HG03432 (cell line): ENCODE measurements at regions not wholly inside any gene's neighbourhood (a gene's known extent, or its start where the extent isn't known, plus 50 kb on each side); places are given as distances from the start of the nearest gene placed in this dataset.

Experiments used
- ATAC-seq: cut with Tn5 transposase; IDR thresholded peaks from one replicate; pipeline ENCODE4 v1.9.1; 2021; ENCODE audit warnings: mild to moderate bottlenecking, moderate library complexity; ENCODE audit not compliant: unreplicated experiment

DNA sequence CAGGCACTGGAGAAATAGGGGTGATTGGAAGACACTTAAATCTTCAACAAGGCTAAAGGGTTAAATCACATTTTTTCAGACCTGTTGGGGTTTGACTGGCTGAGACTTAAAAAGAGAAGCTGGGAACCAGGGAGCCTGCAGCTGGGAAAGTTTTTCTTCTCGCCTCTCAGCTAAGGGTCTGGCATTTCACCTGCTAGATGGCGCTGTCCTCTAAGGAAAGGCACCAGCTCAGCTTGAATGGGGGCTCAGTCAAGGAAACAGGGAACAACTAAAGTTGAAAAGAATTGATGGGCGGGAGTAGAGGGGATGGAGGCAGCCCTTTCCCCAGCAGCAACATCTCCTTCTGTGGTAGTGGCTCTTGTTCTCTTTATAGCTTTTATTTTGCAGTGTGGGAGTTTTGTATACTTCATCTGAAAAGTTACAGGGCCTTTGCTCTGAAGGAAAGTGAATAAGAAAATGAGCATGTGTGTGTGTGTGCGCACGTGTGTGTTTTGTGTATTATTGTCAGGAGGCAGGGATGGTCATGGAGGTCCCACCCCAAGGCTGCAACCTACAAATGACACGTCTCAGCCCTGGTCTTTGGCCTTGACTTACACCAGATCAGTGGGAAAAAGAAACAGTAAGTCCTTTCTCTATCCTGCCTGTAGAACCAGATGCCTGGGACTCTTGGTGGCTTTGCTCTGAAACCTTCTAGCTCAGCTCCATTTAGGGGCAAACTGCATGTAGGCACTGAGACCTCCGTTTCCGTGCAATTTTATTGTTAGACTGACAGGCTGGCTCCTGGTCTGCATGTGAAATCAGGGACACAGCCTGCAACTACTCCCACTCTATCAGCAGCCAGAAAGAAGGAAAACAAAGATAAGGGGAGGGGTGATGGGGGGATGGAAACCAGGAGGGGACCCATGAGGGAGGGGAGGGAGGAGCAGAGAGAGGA lies 316.2 kb upstream of the CLINT1 start:
- ATAC-seq: peak; percentile 60

DNA sequence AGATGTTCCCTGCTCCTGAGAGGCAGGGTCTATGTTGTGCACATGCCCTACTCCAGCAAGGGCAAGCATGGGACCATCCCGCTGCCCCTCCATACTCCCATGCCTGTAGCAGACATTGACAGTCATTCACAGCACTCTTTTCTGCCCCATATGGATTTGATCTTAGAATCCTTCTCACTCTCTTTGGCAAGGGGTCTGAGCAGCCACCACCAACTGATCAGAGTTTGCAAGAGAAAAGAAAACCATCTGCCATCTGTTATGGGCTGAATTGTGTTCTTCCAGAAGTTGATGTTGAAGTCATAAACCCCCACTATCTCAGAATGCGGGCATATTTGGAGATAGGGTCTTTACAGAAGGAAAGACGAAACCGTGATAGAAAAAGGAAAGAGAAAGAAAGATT lies 315.1 kb upstream of the CLINT1 start:
- no peak for ATAC-seq

DNA sequence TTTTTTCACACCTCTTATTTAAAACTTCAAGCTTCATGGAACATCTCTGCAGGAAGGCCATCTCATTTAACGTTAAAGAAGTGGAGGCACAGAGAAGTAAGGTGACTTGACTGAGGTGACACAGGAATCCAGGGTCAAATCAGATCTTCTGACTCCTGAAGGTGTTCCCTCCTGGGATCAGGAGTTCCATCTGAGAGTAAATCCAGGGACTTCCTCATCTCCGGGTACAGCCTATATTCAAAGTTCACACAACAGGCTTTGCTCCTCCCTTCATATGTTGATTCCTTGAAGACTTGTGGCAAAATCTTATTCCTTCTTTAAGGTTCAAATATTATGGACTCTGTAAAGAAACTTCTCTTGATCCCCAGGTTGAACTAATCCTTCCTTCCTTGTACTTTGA lies 313.1 kb upstream of the CLINT1 start:
- ATAC-seq: no peak

DNA sequence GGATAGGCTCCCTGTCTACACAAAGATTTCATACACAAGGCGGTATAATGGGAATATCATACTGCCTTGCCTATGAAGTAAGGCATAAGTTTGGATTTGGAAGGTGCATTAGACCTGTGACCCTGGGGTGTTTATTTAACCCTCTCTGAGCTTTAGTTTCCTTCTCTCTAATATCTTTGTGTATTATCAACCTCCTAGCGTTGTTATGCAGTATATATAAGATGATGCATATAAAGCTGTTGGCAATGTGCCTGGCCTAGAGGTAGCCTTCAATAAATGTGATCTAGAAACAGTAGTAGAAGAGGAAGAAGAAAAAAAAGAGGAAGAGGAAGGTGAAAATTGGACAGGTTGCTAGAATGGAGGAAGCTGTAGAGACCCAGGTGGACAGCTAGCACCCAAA lies 311.6 kb upstream of the CLINT1 start:
- no peak for ATAC-seq

DNA sequence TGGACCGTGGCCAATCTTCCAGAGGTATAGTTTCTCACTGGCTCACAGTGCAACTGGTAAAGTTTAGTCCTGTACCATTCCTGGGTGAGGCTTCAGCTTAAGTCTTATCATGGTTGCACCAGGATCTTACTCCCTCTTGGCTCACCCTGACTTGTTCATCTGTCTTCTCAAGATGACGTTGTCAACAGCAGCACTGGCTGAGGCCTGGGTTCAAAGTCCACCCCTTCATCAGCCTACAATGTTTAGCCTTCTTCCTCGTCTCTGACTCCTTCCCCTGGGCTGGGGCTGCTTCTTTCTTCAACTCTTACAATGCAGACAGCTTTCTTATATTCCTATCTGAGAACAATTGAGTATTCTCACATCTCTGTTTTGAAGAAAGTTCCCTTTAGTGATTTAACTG lies 311.1 kb upstream of the CLINT1 start:
- ATAC-seq: no peak

DNA sequence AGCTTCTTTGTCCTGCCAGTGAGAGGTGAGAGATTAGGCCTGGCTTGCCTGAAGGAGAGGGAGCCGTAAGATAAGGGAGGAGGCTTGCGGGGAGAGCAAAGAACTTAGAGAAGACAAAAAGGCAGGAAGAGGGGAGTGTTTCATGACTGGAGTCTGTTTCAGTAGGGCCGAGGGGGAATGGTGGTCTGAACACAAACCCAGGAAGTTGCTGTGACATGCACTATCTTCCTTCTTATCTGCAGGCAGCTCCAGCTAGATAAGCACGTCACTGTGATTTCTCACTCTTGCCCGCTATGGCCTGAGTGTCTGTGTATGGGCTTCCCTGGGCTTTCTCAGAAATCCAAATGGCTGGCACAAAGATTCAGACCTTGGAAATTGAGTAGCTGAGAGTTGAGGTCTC lies 307.5 kb upstream of the CLINT1 start:
- ATAC-seq: no peak

DNA sequence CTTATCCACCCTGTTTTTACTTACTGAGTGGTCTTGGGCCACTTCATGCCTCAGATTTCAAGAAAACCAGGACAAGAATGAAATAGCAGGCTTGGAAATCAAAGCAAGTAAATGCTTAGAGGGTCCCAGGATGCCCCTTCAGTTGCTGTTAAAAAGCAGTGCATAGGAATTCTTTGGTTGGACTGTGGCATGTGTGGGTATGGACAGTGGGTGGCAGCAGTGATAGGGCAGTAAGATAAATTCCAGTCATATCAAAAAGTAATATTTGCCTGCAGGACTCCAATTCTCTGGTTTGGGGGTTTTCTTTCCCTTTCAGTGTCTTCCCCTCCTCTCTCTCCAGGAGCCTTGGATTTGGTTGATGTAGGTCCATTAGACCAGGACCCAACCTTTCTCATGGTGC lies 306.7 kb upstream of the CLINT1 start:
- no peak for ATAC-seq

DNA sequence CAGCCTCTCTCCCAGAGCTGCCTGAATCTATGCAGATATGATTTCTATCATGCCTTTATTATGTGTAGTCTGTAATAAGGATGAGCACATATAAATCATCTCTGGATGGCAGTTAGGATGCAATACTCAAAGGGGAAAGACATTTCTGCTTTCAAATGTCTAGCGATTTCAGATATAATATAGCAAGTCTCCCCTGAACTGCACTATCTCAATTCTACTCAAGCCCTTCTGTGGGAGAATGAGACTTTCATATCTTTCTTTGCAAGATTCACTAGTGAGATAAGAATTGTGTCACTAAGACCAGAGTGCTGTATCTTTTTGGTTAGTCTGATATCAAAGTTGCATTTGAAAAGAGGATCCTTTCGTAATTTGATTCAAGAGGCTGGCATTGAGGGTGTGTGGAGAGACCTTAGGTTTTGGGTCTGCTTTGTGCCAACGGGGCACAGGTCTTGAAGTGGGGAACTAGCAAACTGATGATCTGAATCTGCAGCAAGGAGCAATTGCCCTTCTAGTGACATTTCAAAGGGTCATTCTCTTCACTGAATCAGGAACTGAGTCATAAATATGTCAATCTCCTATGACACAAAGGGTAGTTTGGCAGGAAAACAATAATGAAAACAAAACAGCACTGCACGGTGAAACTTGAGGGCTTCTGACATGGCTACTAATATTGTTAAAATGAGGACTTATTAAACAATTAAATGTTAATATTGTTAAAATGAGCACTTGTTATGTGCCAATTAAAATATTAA lies 305.5 kb upstream of the CLINT1 start:
- no peak for ATAC-seq

DNA sequence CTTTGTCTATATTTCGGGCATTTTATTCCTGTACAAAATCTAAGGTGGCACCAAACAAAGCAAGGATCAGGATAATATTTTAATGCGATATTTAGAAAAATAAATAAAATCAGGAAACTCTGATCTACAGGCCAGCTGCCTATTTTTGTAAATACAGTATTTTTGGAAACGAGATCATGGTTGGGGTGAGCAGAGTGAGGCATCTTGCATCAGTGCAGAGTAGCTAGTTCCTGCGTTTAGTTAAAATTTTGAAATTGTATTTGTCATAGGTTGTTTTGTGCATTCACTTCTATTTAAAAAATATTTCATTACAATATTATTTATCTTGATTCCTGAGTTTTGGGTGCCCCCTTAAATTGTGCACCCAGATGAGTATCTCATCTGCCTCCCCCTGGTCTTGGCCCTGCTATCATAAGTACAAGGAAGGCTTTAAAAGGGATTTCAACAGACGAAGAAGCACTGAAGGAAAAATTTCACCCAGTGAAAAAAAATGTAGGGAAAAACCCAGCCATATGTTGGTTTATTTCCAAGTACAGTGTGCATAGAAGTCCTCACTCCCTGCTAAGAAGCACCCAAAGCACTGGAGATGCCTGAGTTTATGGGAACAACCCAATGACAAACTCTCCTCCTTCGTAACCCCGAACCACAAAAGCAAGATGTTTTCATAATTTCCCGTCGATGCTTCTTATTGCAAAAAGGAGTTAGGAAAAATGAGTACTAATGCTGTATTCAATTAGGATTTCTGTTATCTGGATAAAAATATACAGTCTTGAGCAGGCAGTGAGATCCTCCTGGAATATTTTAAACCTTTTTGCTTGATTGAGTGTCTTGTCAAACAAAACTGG lies 304.7 kb upstream of the CLINT1 start:
- no peak for ATAC-seq

DNA sequence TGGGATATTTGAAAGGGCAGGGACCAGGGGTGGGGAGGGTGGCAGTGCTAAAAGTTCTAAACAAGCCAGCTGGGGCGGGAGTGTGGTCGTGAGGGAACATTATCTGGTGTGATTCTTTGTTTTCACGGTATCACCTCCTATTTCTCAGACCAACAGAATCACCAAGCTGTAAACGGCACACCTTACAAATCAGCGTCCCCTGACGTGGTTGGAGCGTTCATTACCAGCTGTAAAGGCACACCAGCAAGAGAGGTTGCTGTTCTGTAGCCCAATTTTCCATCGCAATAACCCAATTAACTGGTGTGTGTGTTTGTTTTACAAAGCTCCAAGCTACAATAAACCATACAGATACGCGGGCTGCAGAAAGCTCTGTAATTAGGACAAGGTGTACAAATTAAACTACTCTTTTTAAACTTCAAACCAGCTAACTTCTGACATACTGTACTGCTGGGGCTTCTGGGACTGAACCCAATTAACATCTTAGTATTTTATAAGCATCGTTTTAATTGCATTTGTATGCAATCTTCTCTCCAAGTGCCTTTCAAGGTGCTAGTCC lies 303.6 kb upstream of the CLINT1 start:
- no peak for ATAC-seq

DNA sequence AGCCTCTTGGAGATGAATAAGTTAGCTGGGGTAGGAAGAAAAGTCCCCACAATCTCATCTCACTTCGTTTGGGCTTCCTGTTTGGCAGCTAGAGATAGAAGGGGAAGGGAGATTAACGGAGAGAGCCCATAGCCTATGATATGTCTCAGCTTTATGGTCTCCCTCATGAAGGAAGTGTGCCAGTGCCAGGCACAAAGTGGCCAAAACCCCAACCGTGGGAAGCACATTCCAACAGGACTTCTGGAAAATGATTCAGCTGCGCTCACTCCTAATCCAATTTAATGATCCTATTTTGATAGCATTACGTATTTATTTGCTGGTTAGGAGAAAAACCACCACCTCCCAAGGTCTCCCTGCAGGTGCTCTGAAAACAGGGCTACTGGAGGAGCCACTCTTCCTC lies 303.1 kb upstream of the CLINT1 start:
- no peak for ATAC-seq

DNA sequence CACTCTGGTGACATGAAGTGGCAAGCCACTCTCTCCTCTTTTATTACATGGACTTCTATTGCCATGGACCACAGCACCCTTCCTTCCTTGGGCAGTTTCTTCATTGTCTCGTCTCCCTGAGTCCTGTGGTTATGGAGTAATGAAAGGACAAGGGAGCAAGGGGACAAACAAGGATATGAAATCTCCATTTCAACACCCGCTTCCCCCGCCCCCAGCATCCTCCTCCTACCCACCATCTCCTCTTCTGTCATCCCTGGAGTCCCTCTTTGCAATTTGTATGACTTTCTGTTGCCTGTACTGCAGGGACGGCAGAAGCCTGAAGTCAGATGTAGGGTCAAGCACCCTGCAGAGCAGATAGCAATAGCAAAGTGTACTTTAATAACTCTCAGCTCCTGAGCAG lies 300.7 kb upstream of the CLINT1 start:
- no peak for ATAC-seq

DNA sequence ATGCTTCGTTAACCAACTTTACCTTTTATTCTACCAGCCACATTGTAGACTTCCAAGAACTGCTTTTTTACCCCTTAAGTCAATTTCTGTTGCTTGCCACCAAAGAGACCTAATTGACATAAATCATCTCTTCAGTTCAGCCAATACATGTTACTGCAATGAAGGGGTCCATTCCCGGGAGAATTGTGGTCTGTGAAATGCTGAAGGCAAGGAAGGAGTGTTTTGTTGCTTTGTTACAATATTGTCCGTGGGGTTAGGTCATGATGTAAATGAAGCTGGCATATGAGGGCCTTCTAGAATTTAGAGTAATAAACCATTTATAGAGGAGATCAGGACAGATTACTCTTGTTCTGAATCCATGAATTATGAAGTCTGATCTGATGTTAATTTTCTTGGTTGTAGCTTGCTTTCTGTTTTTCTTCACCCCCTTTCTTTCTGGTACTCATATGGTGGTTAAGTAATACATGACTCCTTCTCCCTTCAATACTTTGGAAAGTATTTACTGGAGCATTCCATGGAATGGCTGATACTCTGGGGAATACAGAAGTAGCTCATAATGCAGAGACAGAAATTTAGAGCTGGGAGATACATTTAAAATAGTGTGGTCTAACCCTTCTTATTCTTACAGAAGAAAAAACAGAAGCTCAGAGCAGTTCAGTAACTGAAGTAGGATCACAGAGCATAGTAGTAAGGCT lies 297.0 kb upstream of the CLINT1 start:
- no peak for ATAC-seq

DNA sequence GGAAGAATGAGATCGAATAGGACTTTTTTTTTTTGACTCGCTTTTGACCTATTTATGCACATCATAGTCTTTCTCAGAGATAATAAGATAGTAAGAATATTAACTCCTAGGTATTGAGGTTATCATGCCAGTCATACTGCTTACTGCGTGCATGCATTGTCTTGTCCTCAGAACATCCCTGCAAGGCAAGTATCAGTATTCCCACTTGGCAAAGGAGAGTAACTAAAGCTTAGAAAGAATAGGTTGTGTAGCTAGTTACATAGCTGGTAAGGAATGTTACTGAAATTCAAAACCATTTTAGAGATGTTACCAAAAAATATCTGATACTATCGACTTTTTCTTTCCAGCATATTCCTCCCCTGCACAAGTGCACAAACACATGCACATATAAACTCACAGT lies 296.1 kb upstream of the CLINT1 start:
- no peak for ATAC-seq

DNA sequence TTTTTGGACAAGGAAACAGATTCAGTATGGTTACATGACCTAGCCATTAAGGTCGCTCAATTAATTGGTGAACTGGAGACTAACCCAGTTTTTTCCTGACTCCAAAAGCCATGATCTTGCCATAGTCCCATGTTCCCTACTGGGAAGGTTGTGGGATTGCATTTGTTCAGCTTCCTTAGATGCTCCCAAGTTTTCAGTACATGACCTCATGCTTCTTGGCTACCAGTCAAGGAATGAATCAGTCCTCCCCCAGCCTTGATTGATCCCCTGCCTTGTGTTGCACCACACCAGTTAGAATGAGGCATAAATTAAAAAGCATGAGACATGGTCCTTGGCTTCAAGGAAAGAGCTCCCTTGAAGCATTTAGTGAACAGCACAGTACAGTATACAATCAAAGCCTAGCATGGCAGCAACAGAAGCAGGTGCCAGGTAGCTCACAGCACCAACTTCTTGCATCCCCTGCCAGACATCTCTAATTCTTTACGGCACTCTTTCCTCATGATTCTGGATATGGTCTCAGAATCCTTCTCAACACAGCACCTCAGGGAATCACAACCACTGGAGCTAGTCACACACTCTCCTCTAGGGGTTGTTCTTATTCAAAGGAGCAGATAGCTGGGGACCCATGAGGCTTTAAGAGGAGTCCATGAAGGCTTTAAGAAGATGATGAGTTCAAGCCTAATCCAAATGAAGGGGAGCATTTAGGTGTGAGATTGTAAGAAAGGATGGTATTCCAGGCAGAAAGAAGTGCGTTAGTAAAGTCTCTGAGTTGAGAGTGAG lies 295.5 kb upstream of the CLINT1 start:
- no peak for ATAC-seq

DNA sequence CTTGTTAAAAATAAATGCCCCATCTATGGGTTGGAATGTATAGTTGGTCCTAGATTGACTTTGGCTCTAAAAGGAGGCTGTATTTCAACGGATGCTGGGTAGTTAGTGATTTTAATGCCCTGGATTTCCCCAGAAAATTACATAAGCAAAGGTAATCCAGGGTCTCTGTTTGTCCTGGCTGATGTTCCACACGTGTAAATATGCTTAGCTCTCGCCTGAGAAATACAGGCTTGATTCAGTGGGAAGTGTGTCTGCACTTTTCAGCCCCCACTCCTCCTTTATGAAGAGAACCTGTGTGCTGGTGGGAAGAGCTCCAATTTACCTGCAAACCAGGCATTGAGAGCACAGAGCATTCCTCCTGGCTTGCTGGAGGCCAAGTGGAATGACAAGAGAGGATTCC lies 294.6 kb upstream of the CLINT1 start:
- no peak for ATAC-seq

DNA sequence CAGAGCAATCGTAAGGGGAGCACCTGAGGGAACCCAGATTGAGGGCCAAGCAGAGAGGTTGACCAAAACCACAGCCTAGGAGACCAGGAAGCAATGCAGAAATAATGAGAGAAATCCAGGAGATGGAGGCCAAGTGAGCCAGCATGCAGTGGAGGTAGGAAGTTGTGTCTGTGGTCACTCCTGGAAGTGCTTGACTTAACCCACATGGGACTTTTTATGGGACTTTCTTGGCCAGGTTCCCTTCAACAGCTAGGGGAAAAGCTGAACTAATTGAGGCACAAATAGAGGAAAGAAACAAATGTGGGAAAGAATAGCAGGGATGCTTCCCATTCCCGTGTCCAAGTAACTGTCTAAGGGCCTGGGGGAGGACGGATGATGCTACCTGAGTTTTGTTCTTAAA lies 293.2 kb upstream of the CLINT1 start:
- no peak for ATAC-seq

DNA sequence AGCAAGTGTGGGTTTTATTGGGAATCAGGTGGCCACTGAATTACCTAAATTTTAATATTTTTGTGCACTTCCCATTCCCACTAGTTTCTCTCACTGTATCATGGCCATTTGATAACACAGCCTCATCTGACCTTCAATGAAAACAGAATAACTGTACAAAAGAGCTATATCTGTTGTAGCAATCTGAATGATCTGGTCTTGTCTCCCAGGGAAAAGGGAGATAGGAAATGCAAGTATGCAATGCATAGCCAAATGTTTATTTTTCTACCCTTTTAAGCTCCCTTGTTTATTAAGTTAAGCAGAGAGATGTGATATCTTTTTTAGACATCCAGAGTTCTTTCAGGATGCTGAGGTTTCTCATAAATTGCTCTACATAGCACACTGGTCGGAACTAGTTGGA lies 288.3 kb upstream of the CLINT1 start:
- no peak for ATAC-seq

DNA sequence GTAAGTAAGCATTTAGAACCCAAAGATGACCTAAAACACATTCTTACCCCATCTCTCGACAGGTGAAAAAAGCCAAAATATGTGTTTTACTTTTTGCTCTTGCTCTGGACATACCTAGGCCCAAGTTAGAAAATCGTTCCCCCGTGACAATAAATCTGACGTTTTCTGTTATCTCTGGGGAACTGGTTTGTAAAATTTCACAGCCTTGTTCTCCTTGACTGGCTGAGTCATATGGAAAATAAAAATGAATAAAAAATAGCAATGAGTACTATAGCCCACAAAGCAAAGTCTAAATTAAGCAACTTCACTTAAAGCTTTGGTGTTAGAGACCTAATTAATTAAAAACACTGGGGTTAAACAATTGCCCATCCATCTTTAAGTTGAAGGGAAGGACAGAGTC lies 286.9 kb upstream of the CLINT1 start:
- no peak for ATAC-seq

DNA sequence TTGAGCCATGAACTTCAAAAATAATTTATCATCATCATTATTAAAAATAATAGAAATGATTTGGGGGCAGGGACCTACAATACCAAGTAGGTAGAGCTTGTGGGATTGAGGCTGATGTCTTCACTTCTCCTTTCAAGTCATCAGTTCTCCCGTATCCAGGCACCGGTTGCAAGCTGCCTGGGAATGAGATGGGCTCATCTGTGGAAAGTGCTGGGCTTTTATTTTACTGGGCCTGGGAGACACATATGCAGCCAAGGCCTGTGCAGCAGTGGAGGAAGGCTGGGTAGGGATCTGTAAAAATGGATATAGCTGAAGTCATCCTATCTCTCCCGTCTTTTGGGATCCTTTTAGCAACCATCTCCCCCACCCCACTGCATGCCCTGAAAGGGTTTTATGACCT lies 284.1 kb upstream of the CLINT1 start:
- no peak for ATAC-seq
